ENCODE measurements at regions not wholly inside any gene's neighbourhood (a gene's known extent, or its start where the extent isn't known, plus 50 kb on each side); places are given as distances from the start of the nearest gene placed in this dataset.

DNA sequence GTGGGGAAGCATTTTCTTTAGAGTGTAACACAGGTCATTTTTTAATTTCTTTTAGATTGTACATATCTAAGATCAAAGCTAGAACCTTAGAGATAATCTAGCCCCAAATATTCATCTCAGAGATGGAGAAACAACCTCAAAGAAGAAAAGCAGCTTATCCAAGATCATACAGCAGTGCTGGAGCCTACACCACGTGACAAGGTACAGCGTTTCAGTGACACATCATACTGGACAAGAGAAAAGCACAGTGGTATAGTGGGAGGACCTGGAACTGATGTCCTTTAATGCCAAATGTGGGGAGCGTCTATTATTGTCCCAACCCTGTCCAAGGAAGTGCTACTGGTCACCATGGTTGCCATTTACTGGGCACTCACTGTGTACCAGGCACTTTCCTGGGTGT lies 445.8 kb downstream of the RPS24 start:
- Histone ChIP-seq H3K9ac (ENCODE audit: low read length) (no peak overlapping the region), H3K27me3 (replicated peaks in 1 of 4; ENCODE audit: control extremely low read depth in 1 of 4, control insufficient read depth in 3 of 4, insufficient read depth in 4 of 4, low read length in 3 of 4) (peaks cover 0 to 7% (median 2%) of the 10 kb centered on the region in 4 experiments), H3K36me3 (replicated peaks in 1 of 2; ENCODE audit: control extremely low read depth in 1 of 2, control insufficient read depth in 1 of 2, extremely low read depth in 1 of 2, insufficient read depth in 2 of 2, low read length in 1 of 2) (no peaks in the 10 kb centered on the region), H3K79me2 (ENCODE audit: control insufficient read depth, insufficient read depth, low read length) (no peaks in the 10 kb centered on the region), H3K27ac (ENCODE audit: low read length in 2 of 2) (no peak overlapping the region), H3K4me3 (ENCODE audit: control extremely low read depth in 1 of 5, extremely low read depth in 1 of 5, insufficient read depth in 1 of 5, low read depth in 2 of 5, low read length in 4 of 5) (no peak overlapping the region), H3K4me1 (ENCODE audit: control insufficient read depth in 2 of 2, insufficient read depth in 2 of 2, low read length in 2 of 2) (no peaks in the 10 kb centered on the region), H2AFZ (ENCODE audit: insufficient read depth, low read depth, low read length, poor library complexity, severe bottlenecking) (no peak overlapping the region), H3K4me2 (replicated peaks; ENCODE audit: low read depth, low read length, poor library complexity, severe bottlenecking) (no peak overlapping the region), H4K20me1 (ENCODE audit: control insufficient read depth, insufficient read depth, low read length, poor library complexity, severe bottlenecking) (no peaks in the 10 kb centered on the region), H3K9me3 (ENCODE audit: control extremely low read depth in 1 of 3, control insufficient read depth in 2 of 3, insufficient read depth in 1 of 3, low read length in 2 of 3) (peaks cover 0 to 5% (median 0%) of the 10 kb centered on the region in 3 donors)
- ChIA-PET CTCF (no interaction called here), POLR2A (no interaction called here)
- Mint-ChIP-seq H3K27me3 (peaks cover 29% of the 10 kb centered on the region), H3K27ac (no peak overlapping the region), H3K9me3 (ENCODE audit: insufficient read depth) (no peaks in the 10 kb centered on the region), H3K4me1 (no peaks in the 10 kb centered on the region), H3K4me3 (no peak overlapping the region)
- DNase-seq (no peak), ATAC-seq (ENCODE audit: low read depth) (no peak)
- intact Hi-C loops (cut with micrococcal nuclease) = no loop called here
- TF ChIP-seq EZH2 (IDR thresholded peaks at IDR 0.05; ENCODE audit: borderline replicate concordance, insufficient read depth, low read depth, low read length, poor library complexity, severe bottlenecking) = no peak
- TF ChIP-seq, protein P1, sequence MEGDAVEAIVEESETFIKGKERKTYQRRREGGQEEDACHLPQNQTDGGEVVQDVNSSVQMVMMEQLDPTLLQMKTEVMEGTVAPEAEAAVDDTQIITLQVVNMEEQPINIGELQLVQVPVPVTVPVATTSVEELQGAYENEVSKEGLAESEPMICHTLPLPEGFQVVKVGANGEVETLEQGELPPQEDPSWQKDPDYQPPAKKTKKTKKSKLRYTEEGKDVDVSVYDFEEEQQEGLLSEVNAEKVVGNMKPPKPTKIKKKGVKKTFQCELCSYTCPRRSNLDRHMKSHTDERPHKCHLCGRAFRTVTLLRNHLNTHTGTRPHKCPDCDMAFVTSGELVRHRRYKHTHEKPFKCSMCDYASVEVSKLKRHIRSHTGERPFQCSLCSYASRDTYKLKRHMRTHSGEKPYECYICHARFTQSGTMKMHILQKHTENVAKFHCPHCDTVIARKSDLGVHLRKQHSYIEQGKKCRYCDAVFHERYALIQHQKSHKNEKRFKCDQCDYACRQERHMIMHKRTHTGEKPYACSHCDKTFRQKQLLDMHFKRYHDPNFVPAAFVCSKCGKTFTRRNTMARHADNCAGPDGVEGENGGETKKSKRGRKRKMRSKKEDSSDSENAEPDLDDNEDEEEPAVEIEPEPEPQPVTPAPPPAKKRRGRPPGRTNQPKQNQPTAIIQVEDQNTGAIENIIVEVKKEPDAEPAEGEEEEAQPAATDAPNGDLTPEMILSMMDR (IDR thresholded peaks at IDR 0.05) = no peak
- 88% methylated on average over 3 of the region's 3 CpGs for WGBS (ENCODE audit: insufficient coverage)

GRCh38 chr10:78481842-78482241 lies 448.2 kb downstream of the RPS24 start:
- Mint-ChIP-seq H3K9me3 (ENCODE audit: insufficient read depth) (no peaks in the 10 kb centered on the region), H3K4me3 (no peak overlapping the region), H3K4me1 (no peaks in the 10 kb centered on the region), H3K27ac (no peak overlapping the region), H3K27me3 (peaks cover 37% of the 10 kb centered on the region)
- Histone ChIP-seq H3K4me1 (ENCODE audit: control insufficient read depth in 2 of 2, insufficient read depth in 2 of 2, low read length in 2 of 2) (no peaks in the 10 kb centered on the region), H3K9me3 (ENCODE audit: control extremely low read depth in 1 of 3, control insufficient read depth in 2 of 3, insufficient read depth in 1 of 3, low read length in 2 of 3) (peaks cover 0 to 5% (median 0%) of the 10 kb centered on the region in 3 donors), H2AFZ (ENCODE audit: insufficient read depth, low read depth, low read length, poor library complexity, severe bottlenecking) (no peak overlapping the region), H3K4me3 (ENCODE audit: control extremely low read depth in 1 of 5, extremely low read depth in 1 of 5, insufficient read depth in 1 of 5, low read depth in 2 of 5, low read length in 4 of 5) (no peak overlapping the region), H3K9ac (ENCODE audit: low read length) (no peak overlapping the region), H3K27me3 (replicated peaks in 1 of 4; ENCODE audit: control extremely low read depth in 1 of 4, control insufficient read depth in 3 of 4, insufficient read depth in 4 of 4, low read length in 3 of 4) (peaks cover 0 to 7% (median 4%) of the 10 kb centered on the region in 4 experiments), H3K4me2 (replicated peaks; ENCODE audit: low read depth, low read length, poor library complexity, severe bottlenecking) (no peak overlapping the region), H3K36me3 (replicated peaks in 1 of 2; ENCODE audit: control extremely low read depth in 1 of 2, control insufficient read depth in 1 of 2, extremely low read depth in 1 of 2, insufficient read depth in 2 of 2, low read length in 1 of 2) (no peaks in the 10 kb centered on the region), H3K79me2 (ENCODE audit: control insufficient read depth, insufficient read depth, low read length) (no peaks in the 10 kb centered on the region), H4K20me1 (ENCODE audit: control insufficient read depth, insufficient read depth, low read length, poor library complexity, severe bottlenecking) (no peaks in the 10 kb centered on the region), H3K27ac (ENCODE audit: low read length in 2 of 2) (no peak overlapping the region)
- DNase-seq (no peak), ATAC-seq (ENCODE audit: low read depth) (no peak)
- CTCF ChIA-PET = no interaction called here
- TF ChIP-seq, protein P1 (IDR thresholded peaks at IDR 0.05) = no peak
- no peak for TF ChIP-seq EZH2 (IDR thresholded peaks at IDR 0.05; ENCODE audit: borderline replicate concordance, insufficient read depth, low read depth, low read length, poor library complexity, severe bottlenecking)
- intact Hi-C loops (cut with micrococcal nuclease) = no loop called here
- POLR2A ChIA-PET = no interaction called here
- WGBS (ENCODE audit: insufficient coverage) = no CpG with 5 or more reads among the region's 3 CpGs
